Progenitor cell of endocrine pancreas (in vitro differentiated cells): ENCODE measurements at regions not wholly inside any gene's neighbourhood (a gene's known extent, or its start where the extent isn't known, plus 50 kb on each side); places are given as distances from the start of the nearest gene placed in this dataset.

Source experiments
- DNase-seq: peaks from one replicate; pipeline ENCODE4 v3.0.0; 2021; ENCODE audit warnings: low spot score; ENCODE audit not compliant: unreplicated experiment
- H3K27ac Mint-ChIP-seq: 2 replicates; pipeline ENCODE4 v1.8.0; 2021; ENCODE audit warnings: mild to moderate bottlenecking, moderate library complexity, mixed read lengths
- H3K27me3 Mint-ChIP-seq: 2 replicates; pipeline ENCODE4 v1.8.0; 2021; ENCODE audit warnings: mixed read lengths
- H3K36me3 Mint-ChIP-seq: 2 replicates; pipeline ENCODE4 v1.8.0; 2022; ENCODE audit warnings: mixed read lengths; ENCODE audit not compliant: insufficient read depth
- H3K4me1 Mint-ChIP-seq: 2 replicates; pipeline ENCODE4 v1.8.0; 2021; ENCODE audit warnings: low read depth, mixed read lengths
- H3K4me3 Mint-ChIP-seq: 2 replicates; pipeline ENCODE4 v1.8.0; 2021; ENCODE audit warnings: low read depth, mild to moderate bottlenecking, moderate library complexity, mixed read lengths
- H3K9me3 Mint-ChIP-seq: 2 replicates; pipeline ENCODE4 v1.8.0; 2021; ENCODE audit warnings: low read depth, mixed read lengths
- CTCF ChIP-seq: fragments of 200-600 bp; sonication (generic); IDR thresholded peaks from one replicate; pipeline ENCODE4 v1.5.0; 2021; ENCODE audit warnings: antibody characterized with exemption, mild to moderate bottlenecking; ENCODE audit not compliant: unreplicated experiment

GRCh38 chr2:40896358-40896757, 444.5 kb upstream of the SLC8A1 start:
- Mint-ChIP-seq H3K27me3 (no peaks in the 10 kb centered on the region), H3K27ac (no peak overlapping the region), H3K4me1 (no peaks in the 10 kb centered on the region), H3K4me3 (no peak overlapping the region), H3K9me3 (no peaks in the 10 kb centered on the region), H3K36me3 (no peaks in the 10 kb centered on the region)
- no peak for TF ChIP-seq CTCF
- DNase-seq, result no peak

DNA sequence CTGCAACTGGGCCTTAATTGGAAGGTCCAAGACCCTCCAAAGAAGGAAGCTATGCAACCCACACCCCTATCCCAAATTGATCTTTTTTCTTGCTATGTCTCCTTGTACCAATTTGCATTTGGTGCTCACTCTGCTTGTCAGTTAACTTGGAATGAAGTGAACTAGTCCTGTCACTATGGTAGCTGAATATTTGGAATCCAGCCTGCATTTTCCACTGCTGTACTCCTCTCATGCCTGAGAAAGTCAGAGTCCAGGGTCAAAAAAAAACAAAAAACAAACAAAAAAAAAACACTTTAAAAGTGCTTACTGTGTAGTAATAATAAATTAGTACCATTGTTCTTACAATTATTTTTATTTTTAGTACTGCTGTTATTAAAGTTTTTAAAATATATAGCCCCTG, 462.8 kb upstream of the SLC8A1 start:
- no peaks in the 10 kb centered on the region for H3K36me3 Mint-ChIP-seq
- no peak overlapping the region for H3K4me3 Mint-ChIP-seq
- H3K9me3 Mint-ChIP-seq, result no peaks in the 10 kb centered on the region
- no peak for TF ChIP-seq CTCF
- no peaks in the 10 kb centered on the region for H3K27me3 Mint-ChIP-seq
- DNase-seq, result no peak
- H3K4me1 Mint-ChIP-seq, result no peaks in the 10 kb centered on the region
- H3K27ac Mint-ChIP-seq, result no peak overlapping the region

- Mint-ChIP-seq H3K27ac (no peak overlapping the region), H3K36me3 (no peaks in the 10 kb centered on the region), H3K4me1 (no peaks in the 10 kb centered on the region), H3K4me3 (no peak overlapping the region), H3K27me3 (no peaks in the 10 kb centered on the region), H3K9me3 (no peaks in the 10 kb centered on the region)
- DNase-seq, result no peak
- no peak for TF ChIP-seq CTCF
These were observed 463.8 kb upstream of the SLC8A1 start for GRCh38 chr2:40915651-40916050.

- no peak overlapping the region for H3K4me3 Mint-ChIP-seq
- H3K9me3 Mint-ChIP-seq, result no peaks in the 10 kb centered on the region
- H3K36me3 Mint-ChIP-seq, result no peaks in the 10 kb centered on the region
- peak; percentile 18 for TF ChIP-seq CTCF
- no peaks in the 10 kb centered on the region for H3K27me3 Mint-ChIP-seq
- no peak overlapping the region for H3K27ac Mint-ChIP-seq
- DNase-seq, result no peak
- no peaks in the 10 kb centered on the region for H3K4me1 Mint-ChIP-seq
These were observed 483.5 kb upstream of the SLC8A1 start for GRCh38 chr2:40935349-40935748.

DNA sequence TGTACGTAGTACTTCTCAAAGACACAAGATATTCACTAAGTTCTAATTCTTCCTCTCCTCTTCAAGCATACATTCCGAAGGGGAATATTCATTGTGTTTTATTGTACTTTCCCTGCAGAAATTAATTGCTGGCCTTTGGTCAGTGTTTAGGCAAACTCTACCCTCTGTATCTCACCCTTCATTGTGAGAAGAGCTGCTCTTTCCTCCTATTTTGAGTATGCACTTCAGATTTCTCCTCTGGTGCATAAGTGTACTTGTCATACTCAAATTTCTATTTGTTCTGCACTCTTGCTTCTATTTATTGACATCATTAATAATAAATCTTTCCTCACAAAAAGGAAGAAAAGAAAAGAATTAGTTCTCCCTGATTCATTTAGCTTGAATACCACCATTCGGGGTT, 485.4 kb upstream of the SLC8A1 start:
- peaks cover 5% of the 10 kb centered on the region for H3K9me3 Mint-ChIP-seq
- H3K27ac Mint-ChIP-seq, result no peak overlapping the region
- H3K36me3 Mint-ChIP-seq, result no peaks in the 10 kb centered on the region
- no peak for DNase-seq
- no peaks in the 10 kb centered on the region for H3K27me3 Mint-ChIP-seq
- TF ChIP-seq CTCF, result no peak
- no peak overlapping the region for H3K4me3 Mint-ChIP-seq
- no peaks in the 10 kb centered on the region for H3K4me1 Mint-ChIP-seq

- DNase-seq, result no peak
These were observed 501.5 kb upstream of the SLC8A1 start for GRCh38 chr2:40953341-40953740.

More at GRCh38 chr2:40953341-40953740, 501.5 kb upstream of the SLC8A1 start:
- Mint-ChIP-seq H3K27ac (no peak overlapping the region), H3K4me1 (no peaks in the 10 kb centered on the region), H3K9me3 (no peaks in the 10 kb centered on the region), H3K36me3 (no peaks in the 10 kb centered on the region), H3K4me3 (no peak overlapping the region), H3K27me3 (no peaks in the 10 kb centered on the region)
- TF ChIP-seq CTCF, result no peak
